ENCODE measurements at regions not wholly inside any gene's neighbourhood (a gene's known extent, or its start where the extent isn't known, plus 50 kb on each side); places are given as distances from the start of the nearest gene placed in this dataset.
A peak's percentile ranks its signal among the peaks of the same experiment; 100 is the strongest.
"Not testable (repeated sequence)": the region's sequence is repeated elsewhere in the genome, so short reads cannot be mapped to it uniquely, and the experiment has no call there.

DNA sequence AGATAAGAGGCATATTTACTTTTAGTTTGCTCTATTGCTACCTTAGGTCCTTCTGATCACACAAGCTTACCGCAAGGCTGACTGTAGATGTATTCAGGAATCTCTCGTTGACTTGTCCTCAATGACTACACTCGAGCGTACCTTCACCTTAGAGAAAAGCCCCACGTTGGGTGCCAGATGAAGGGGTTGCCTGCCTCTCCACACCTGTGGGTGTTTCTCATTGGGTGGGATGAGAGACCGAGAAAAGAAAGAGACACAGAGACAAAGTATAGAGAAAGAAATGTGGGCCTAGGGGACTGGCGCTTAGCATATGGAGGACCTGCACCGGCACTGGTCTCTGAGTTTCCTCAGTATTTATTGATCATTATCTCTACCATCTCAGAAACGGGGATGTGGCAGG lies 51.8 kb downstream of the ASCL4 start:
- DNase-seq (ENCODE audit: low spot score), result no peak

DNA sequence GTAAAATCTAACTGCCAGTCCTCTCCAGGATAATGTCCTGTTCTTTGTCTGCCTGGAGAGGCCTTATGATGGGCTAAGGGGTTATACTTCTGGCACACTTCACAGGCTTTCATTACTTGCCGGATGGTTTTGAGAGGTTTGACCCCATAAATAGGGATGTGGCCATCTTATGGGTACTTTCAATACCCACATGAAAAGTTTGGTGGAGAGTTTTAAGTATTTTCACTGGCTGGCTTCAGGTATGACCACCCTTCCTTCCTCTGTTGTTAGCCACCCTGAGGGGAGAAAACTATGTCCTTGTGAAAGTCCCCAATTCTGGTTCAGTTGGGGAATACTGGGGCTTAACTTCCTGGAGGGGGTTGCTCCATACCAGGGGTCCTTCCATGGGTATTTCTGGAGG lies 54.8 kb downstream of the ASCL4 start:
- DNase-seq (ENCODE audit: low spot score), result no peak

DNA sequence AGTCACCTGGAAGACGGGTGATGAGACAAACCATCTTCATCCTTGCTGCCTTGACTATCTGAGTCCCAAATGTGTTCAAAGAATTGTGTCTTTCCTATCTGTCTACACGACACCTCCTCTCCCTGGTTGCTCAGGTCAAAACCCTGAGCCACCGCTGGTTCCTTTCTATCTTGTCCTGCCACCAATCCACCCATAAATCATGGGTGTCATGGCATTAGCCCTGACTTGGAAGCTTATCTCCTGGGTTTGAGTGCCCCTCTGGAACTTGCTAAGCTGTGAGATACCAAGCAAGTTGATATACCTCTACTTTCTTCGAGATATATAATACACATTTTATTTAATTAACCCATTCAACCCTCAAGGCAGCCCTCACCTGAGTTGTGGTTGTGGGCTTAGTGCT lies 57.9 kb downstream of the ASCL4 start:
- no peak for DNase-seq (ENCODE audit: low spot score)

DNA sequence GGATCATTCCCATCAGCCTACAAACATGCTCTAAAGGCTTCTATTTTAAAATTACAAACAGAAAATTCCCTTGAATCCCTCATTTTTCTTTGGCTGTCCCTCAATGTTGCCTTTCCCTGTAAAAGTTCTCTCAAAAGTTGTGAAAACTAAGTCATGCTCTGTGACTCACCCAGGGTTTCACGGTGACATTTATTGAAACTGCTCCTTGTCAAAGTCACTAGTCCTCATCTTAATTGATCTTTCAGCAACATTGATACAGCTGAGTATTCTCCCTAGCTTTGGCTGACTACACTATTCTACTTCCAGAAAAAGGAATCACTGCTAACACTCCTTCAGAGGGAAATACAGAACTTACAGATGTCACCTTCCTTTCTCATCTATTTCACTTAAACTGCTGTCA lies 65.7 kb downstream of the ASCL4 start:
- DNase-seq (ENCODE audit: low spot score), result no peak

DNA sequence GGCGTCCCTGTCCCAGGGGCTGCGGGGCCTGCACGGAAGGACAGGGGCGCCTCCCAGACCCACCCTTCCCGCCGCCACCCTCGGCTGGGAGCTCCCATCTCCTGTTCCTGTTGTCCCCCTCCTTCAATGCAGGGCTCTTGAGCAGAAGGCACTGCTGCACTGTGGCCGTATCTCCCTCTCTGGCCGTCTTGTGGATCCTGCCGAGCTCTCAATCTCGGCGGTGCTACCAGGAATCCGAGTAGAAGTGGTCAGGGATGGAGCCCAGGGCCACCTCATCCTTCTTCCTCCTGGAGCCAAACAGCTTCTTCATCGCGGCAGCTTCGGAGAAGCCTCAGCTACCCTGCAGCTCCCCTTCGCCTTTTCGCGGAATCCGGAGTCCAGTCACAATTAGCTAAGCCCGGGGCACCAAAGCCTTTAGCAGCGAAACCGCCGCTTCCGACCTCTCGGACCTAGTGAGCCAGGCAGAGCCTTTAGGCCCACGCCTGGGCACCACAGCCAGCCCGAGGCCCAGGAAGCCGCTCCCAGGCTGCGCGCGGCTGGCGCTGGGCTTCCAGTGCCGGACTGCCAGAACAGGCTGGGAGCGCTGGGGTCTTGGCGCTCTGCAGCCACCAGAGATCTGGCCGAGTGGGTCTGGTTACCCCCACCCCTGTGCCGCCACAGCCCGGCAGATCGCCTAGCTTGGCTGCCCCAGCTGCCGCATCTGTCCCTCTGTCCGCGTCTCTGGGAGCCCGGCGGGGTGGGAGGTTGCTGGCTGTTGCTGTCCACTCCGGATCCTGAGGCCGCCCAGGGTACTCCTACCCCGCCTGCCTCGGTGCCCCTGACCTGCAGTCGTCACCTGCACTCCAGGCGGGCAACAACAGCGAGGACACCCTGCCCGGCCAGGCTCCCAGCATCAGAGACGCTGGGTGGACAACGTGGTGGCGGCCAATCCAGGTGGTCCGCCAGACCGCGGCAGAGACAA lies 69.1 kb downstream of the ASCL4 start:
- DNase-seq (ENCODE audit: low spot score), result no peak

DNA sequence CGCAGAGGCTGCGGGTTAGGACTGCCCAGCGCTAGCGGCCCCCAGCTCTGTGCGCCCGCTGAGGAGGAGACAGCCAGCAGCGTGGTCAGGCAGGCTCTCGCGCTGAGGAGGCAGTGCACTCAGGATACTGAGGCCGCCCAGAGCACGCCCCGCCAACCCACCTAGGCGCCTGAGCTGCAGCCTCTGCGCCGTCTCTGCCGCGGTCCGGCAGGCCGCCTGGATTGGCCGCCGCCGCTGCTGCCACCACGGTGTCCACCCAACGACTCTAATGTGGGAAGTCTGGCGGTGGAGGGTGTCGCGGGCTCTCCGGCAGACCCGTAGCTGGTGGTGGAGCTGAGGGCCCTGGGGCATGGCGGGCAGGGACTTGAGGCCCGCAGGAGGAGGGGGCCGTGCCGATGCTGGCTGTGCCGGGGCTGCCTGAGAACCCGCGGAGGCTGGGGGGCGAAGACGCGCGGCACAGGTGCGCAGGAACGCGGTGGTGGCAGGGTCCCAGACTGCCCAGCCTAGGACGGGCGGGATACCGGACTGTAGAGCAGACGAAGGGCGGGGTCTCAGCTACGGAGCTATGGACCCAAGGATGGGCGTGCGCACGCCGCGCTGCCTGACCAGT lies 69.9 kb downstream of the ASCL4 start:
- no peak for DNase-seq (ENCODE audit: low spot score)

DNA sequence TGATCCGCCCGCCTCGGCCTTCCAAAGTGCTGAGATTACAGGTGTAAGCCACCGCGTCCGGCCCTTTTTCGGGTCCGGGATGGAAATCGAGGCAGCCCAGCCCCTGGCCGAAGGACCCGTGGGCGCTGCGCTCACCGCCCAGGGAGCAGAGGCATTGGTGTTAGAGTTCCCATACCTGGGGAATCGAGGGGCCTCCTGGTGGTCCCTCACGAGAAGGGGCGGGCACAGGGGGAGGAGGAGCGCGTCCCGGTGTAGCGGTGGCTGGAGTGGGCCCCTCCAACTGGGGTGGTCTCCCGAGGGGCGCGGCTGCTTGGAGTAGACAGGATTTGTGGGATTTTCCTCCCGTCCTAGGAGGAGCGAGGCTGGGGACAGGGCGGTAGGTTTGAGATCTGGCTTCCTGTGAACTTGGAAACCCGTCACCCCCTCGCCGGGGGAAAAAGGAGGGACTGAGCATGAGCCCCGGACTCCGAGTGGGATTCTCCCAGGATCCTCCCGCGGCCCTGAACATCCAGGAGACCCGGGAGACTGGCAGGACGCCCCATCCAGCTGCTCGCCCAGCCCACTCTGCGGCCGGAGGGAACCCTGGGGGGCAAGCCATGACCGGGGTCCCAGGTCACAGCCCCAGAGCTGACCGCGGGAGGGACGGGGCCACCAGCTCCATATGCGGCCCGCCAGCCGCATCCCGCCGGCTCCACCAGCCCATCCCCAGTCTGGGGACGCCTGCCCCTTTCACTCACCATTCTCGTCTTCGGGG lies 70.9 kb downstream of the ASCL4 start:
- no peak for DNase-seq (ENCODE audit: low spot score)

DNA sequence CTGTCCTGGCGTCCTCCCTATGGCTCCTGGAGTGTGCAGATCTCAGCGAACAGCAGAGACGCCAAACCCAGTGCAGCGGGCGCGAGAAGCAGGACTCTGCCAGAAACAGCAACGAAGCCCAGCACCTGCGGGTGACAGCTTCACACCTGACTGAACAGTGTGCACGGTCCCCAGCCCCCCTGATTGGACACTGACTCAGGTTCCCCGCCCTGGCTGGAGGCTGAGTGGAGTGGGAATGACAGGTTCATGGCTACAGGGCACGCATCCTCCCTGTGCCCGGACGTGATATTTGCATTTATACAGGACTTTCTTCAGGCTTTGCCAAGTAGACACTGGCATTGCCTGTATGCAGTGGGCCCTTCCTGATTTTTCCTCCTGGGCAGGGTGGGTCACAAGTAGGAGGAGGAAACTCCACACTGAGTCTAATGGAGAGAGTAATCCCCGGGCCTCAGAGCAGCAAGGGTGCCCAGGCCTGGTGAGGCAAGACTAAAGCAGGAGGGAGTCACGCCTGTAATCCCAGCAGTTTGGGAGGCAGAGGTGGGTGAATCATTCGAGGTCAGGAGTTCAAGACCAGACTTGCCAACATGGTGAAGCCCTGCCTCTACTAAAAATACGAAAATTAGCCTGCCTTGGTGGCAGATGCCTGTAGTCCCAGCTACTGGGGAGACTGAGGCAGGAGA lies 71.6 kb downstream of the ASCL4 start:
- DNase-seq (ENCODE audit: low spot score), result no peak

DNA sequence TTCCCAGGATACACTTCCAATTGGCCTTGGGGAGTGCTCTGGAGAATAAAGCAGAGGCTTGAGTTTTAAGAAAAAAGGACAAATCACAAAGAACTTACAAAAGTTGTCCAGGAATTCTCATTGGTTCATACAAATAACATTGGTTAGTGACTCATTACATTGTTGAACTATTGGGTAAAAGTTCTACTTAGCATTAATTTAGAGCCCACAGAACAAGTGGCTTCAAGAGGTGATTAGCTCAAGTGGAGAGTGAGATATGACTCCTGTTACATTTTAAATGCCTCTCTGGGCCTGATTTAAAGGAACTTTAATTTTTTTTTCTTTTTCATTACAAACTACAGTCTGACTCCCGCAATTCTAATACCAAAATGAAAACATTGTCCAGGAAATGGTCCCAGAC lies 72.9 kb downstream of the ASCL4 start:
- no peak for DNase-seq (ENCODE audit: low spot score)

DNA sequence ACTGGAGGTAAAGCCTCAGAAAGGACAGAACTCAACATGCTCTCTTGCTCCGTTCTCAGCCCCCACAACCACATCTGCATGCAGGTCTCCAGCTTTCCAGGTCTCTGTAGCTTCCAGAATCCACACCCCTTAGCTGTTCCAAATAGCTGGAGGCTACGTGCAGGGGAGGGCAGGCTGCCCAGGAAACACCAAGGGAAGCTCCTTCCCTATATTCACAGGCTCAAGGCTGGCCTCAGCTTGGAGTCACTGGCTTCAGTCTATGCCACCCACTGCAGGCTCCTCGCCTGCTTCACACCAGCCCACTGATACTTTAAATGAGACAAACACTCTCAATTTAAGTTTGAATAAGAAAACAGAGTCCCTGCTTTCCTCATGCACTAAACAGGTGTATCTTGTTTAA lies 73.3 kb downstream of the ASCL4 start:
- DNase-seq (ENCODE audit: low spot score), result no peak

DNA sequence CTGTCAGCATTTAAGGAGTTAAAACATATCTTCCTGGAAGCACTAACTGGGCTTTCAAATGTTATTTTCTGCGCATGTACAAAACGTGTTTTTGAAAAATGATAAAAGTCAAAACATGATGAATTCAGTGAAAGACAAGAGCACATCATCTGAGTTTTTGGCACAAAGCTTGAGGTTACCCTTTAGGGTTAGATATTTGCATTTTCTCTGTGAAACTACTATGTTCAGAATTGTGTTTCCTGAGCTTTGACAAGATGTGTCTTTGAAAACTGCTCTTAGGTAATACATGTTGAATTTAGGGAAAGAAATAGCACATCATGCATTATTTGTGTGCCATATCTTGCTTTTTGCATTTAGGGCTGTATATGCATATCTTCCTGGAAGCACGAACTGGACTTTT lies 79.0 kb downstream of the ASCL4 start:
- no peak for DNase-seq (ENCODE audit: low spot score)

DNA sequence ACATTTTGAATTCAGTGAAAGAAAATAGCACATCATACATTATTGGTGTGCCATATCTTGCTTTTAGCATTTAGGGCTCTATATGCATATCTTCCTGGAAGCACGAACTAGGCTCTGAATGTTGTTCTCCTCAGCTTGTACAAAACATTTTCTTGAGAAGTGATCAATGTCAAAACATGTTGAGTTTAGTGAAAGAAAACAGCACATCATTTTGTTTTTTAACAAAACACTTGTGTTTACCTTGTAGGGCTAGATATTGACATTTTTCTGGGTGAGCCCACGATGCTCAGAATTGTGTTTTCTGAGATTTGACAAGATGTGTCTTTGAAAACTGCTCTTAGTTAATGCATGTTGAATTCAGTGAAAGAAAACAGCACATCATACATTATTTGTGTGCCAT lies 81.0 kb downstream of the ASCL4 start:
- DNase-seq (ENCODE audit: low spot score), result no peak

DNA sequence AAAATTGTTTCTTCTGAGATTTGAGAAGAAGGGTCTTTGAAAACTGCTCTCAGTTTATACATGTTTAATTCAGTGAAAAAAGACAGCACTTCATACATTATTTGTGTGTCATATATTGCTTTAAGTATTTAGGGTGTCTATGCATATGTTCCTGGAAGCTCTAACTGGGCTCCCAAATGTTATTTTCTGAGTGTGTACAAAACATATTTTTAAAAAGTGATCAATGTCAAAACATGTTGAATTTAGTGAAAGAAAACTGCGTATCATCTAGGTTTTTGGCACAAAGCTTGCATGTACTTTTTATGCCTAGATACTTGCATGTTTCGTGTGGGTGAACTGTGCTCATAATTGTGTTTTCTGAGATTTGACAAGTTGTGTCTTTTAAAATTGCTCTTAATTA lies 81.6 kb downstream of the ASCL4 start:
- DNase-seq (ENCODE audit: low spot score), result no peak

DNA sequence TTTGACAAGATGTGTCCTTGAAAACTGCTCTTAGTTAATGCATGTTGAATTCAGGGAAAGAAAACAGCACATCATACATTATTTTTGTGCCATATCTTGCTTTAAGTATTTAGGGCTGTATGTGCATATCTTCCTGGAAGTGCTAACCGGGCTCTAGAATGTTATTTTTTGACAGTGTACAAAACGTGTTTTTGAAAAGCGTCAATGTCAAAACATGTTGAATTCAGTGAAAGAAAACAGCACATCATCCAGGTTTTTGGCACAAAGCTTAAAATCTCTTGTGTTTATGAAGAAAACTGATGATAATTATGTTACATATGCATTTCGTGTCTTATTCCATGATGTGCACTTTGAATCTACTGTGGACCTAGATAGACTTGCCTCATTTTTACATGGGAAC lies 82.7 kb downstream of the ASCL4 start:
- DNase-seq (ENCODE audit: low spot score), result no peak

DNA sequence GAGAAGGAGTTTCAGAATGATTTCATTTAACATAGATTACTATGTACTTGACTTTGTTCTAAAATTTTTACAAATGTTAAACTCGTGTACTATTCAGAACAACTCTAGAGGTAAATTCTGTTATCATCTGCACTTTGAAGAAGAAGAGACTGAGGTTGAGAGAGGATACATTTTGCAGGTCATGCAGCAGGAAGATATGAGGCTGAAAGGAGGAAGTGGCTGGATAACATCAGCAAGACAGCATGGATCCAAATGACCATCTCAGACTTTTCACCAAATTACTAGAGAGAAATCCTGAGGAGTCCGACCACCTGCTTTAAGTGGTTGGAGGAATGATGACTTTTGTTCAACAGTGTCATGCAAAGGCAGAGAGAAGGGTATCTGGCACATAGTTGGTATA lies 84.9 kb downstream of the ASCL4 start:
- DNase-seq (ENCODE audit: low spot score), result no peak

DNA sequence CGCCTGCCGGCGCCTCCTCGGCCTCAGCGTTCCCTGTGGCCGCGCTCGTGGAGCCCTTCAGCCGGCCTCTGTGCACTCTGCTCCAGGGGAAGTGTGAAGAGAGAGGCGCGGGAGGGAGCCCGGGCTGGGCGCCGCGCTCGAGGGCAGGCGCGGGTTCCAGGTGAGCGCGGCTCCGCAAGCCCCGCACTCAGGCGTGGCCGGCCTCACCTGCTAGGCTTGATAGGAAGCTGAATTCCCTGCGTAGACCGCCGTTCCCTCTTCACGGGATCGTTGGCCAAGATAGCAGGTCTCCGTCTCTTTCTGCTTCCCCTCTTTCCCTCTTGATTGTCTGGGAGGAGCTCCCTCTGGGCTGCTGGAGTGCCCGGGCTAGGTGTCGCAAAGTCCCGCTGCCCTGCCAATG lies 89.7 kb downstream of the ASCL4 start:
- DNase-seq (ENCODE audit: low spot score), result no peak

DNA sequence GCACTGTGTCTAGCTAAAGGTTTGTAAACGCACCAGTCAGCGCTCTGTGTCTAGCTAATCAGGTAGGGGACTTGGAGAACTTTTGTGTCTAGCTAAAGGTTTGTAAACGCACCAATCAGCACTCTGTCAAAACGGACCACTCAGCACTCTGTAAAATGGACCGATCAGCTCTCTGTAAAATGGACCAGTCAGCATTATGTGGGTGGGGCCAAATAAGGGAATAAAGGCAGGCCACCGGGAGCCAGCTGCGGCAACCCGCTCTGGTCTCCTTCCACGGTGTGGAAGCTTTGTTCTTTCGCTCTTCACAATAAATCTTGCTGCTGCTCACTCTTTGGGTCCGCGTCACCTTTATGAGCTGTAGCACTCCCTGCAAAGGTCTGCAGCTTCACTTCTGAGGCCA lies 90.2 kb downstream of the ASCL4 start:
- not testable (repeated sequence) for DNase-seq (ENCODE audit: low spot score)

DNA sequence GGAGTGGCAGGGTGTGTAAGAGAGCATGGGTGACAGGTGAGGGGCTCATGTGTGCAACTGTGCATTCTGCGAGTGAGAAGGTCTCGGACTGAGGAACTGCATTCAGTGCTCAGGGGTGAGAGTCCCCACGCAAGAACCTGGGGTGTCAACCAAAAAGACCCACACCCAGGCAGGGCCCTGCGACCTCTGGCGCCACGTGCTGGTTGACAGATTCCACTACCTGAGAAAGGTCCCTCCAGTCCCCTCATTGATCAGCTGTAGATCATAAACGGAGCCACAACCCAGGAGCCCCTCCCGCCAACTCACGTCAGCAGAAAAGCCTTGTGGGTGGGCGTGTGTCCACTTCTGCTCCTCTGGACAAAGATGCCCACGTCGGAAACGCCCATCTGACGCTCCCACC lies 98.7 kb downstream of the ASCL4 start:
- no peak for DNase-seq (ENCODE audit: low spot score)

DNA sequence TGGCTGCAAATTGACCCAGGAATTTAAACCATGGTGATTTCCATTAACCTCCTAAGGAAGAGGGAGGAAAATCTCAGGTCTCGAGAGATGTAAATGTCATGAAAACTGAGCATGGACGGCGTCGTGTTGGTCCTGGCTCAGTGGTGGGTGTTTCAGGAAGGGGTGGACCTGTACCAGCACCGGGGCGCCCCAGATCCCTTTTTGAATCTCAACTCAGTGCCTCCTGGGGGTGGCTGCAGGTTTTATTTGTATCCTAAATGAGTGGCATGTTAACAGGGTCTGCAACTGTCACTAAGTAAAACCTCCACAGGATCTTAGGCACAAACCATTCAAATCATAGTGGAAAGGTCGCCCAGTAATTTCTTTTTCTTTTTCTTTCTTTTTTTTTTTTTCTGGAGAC lies 101.3 kb downstream of the ASCL4 start:
- DNase-seq (ENCODE audit: low spot score), result no peak

DNA sequence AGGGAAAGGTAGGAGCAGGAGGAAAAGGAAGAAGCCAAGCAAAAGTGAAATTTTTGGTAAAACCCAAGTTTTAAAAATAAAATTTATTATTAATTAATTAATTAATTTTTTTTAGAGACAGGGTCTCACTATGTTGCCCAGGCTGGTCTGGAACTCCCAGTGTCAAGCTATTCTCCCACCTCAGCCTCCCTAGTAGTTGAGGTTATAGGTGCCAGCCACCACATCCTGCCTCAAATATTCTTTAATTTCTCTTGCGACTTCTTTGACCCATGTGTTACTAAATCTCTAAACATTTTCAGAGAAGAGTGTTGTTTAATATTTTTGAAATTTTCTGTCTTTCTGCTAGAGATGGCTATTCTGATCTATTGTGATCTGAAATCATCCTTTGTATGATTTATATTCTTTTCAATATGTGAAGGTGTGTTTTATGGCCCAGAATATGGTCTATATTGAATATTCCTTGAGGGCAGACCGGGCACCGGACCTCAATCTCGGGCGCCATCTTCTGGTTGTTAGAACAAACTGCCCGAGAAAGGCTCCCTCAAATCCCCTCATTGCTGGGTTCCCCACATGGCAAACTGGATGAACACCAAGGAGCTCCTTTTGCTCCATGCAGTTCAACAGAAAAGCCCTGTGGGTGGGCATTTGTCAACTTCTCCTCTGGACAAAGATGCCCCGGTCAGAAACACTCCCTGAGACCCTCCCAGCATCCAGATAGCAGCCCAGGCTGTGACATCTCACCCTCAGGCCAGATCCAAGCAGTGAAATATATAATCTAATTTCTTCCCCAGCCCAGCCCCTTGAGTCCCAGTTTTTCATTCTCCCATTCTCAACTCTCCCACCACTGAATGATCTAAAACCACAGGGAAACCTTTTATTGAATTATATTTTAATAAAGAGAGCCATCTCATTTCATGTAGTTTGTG lies 110.5 kb downstream of the ASCL4 start:
- peak; percentile 27 for DNase-seq (ENCODE audit: low spot score)

DNA sequence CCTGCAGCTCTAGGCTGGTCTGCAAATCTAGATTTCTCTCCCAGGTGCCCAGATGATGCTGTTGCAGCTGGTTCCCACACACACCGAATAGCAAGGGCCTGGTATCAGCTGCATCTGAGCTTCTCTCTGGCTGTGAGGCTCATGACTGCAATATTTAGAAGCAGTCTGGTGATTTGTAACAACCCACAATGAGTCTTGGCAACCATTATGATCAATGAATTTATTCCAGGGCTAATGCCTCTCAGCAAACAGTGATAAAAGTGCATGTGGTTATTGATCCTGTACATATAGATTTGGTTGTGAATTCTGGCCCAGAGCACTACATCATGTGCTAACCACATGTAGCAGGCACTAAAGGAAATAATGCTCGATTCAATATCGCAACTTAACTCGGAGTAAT lies 114.3 kb downstream of the ASCL4 start:
- DNase-seq (ENCODE audit: low spot score), result no peak

Data from globus pallidus (tissue), 1 donor.